Ascending aorta (tissue), 2 donors: ENCODE measurements at regions not wholly inside any gene's neighbourhood (a gene's known extent, or its start where the extent isn't known, plus 50 kb on each side); places are given as distances from the start of the nearest gene placed in this dataset.

Experiments used
- DNase-seq, 2 donors: peaks; one replicate each; pipeline ENCODE4 v3.0.0-alpha.2; 2019; ENCODE audit warnings: low spot score in 2 of 2
- H3K27ac ChIP-seq, 2 donors: fragments of 200-600 bp; sonication (generic); one replicate each; pipeline ENCODE4 v1.5.1; 2016 to 2017; ENCODE audit warnings: mild to moderate bottlenecking in 1 of 2
- H3K27me3 ChIP-seq: fragments of 200-600 bp; sonication (generic); one replicate; pipeline ENCODE4 v1.5.1; 2017
- H3K36me3 ChIP-seq, 2 donors: fragments of 200-600 bp; sonication (generic); one replicate each; pipeline ENCODE4 v1.5.1; 2016
- H3K4me1 ChIP-seq, 2 donors: fragments of 200-600 bp; sonication (generic); one replicate each; pipeline ENCODE4 v1.5.1; 2016 to 2017; ENCODE audit warnings: mild to moderate bottlenecking in 1 of 2
- H3K4me3 ChIP-seq, 2 donors: fragments of 200-600 bp; sonication (generic); one replicate each; pipeline ENCODE4 v1.5.1; 2016 to 2017; ENCODE audit warnings: mild to moderate bottlenecking in 1 of 2
- H3K9me3 ChIP-seq, 2 donors: fragments of 200-600 bp; sonication (generic); one replicate each; pipeline ENCODE4 v1.5.1; 2016
- CTCF ChIP-seq, 3 experiments: fragments of 200-600 bp in 2 of 3; fragments of 450-650 bp in 1 of 3; sonication (generic) in 2 of 3; IDR thresholded peaks; one replicate each; pipeline ENCODE4 v1.5.1; 2016 to 2019; ENCODE audit warnings: antibody characterized with exemption in 3 of 3, mild to moderate bottlenecking in 1 of 3, moderate library complexity in 1 of 3
- intact Hi-C: fragments of 100-400 bp; cut with DNase I; formaldehyde crosslinking; loops from one replicate; pipeline ENCODE4 v1.15.1; 2023

GRCh38 chr7:9962742-9963141 lies 1010.9 kb upstream of the PHF14 start:
- Histone ChIP-seq H3K27ac (no peak overlapping the region), H3K27me3 (no peaks in the 10 kb centered on the region)
- intact Hi-C loops: no loop called here

DNA sequence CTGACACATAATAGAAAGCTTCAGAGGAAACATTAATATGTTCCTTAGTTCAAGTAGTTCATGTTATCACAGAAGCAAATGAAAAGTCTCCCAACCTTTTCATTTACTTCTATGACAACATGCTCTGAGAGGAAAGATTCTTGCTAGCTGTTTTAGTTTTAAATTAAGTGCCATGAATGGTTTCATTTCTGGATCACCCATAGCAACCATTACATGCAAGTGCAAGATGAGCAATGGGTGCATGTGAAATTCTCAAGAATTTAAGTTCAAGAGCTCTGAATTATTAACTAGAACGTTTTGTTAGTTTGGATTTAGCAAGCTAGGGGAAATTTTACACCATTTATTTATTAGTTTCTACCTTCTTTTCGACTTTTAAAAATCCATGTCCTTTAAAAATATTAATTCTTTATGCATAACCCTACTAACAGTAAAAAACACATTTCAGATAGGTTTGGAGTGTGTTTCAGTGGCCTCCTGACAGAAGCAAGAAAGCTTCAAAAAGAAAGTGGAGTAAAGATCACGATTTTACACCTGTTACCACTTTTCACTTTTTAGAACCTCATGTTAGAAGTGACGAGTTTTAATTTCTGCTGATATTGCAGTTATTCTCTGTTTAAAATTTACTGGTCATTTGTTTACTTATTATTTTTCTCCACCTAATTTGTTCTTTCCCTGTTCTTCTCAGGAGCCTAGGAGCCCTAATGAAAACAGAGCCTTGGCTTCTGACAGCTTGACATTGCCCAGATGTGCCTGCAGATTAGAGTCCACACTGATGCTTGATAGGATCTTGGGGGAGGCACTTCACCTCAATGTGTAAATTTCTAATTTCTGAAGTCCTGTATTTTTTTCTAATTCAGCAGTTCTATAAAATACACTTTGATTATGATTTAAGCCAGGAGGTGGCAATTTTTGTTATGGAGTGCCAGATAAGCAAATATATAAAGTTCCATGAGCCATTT lies 995.3 kb upstream of the PHF14 start:
- no peak overlapping the region for H3K27ac ChIP-seq
- H3K4me3 ChIP-seq: no peak overlapping the region
- H3K27me3 ChIP-seq: no peaks in the 10 kb centered on the region
- H3K36me3 ChIP-seq: no peaks in the 10 kb centered on the region
- no peak for DNase-seq
- intact Hi-C loops: no loop called here
- no peaks in the 10 kb centered on the region for H3K4me1 ChIP-seq
- TF ChIP-seq CTCF (IDR thresholded peaks at IDR 0.05): no peak
- H3K9me3 ChIP-seq: no peaks in the 10 kb centered on the region

More at GRCh38 chr7:9962742-9963141, 1010.9 kb upstream of the PHF14 start:
- Histone ChIP-seq H3K4me1 (no peaks in the 10 kb centered on the region), H3K9me3 (no peaks in the 10 kb centered on the region), H3K36me3 (no peaks in the 10 kb centered on the region), H3K4me3 (no peak overlapping the region)
- TF ChIP-seq CTCF (IDR thresholded peaks at IDR 0.05): no peak
- no peak for DNase-seq

GRCh38 chr7:9981742-9982349 lies 991.8 kb upstream of the PHF14 start:
- Histone ChIP-seq H3K4me1 (no peaks in the 10 kb centered on the region), H3K36me3 (no peaks in the 10 kb centered on the region), H3K9me3 (no peaks in the 10 kb centered on the region), H3K4me3 (no peak overlapping the region), H3K27me3 (no peaks in the 10 kb centered on the region), H3K27ac (no peak overlapping the region)
- DNase-seq: no peak
- intact Hi-C loops: no loop called here
- TF ChIP-seq CTCF (IDR thresholded peaks at IDR 0.05): no peak

- Histone ChIP-seq H3K36me3 (no peaks in the 10 kb centered on the region), H3K27ac (no peak overlapping the region), H3K4me1 (no peaks in the 10 kb centered on the region), H3K27me3 (no peaks in the 10 kb centered on the region), H3K4me3 (no peak overlapping the region), H3K9me3 (no peaks in the 10 kb centered on the region)
- DNase-seq: no peak
- no peak for TF ChIP-seq CTCF (IDR thresholded peaks at IDR 0.05)
- intact Hi-C loops: no loop called here
Observed at GRCh38 chr7:9983048-9983447, 990.6 kb upstream of the PHF14 start.

- Histone ChIP-seq H3K4me3 (no peak overlapping the region), H3K27me3 (no peaks in the 10 kb centered on the region), H3K27ac (no peak overlapping the region), H3K36me3 (no peaks in the 10 kb centered on the region), H3K4me1 (no peaks in the 10 kb centered on the region), H3K9me3 (no peaks in the 10 kb centered on the region)
- intact Hi-C loops: no loop called here
- DNase-seq: no peak
- no peak for TF ChIP-seq CTCF (IDR thresholded peaks at IDR 0.05)
Observed at GRCh38 chr7:10015687-10016086, 958.0 kb upstream of the PHF14 start.
